OCI-LY7 (cell line): ENCODE measurements at regions not wholly inside any gene's neighbourhood (a gene's known extent, or its start where the extent isn't known, plus 50 kb on each side); places are given as distances from the start of the nearest gene placed in this dataset.

Source experiments
- BruUV-seq: library from RNA; stranded (reverse); fragments of 400-500 nt; replicated peaks from 2 replicates; lab custom pipeline; 2021; lab: Mats Ljungman, UMichigan
- CTCF ChIA-PET: fragments of 300-600 bp; sonication (Branson Sonifier 250); formaldehyde crosslinking; loops from one replicate; lab custom pipeline; 2022; ENCODE audit warnings: antibody characterized with exemption; ENCODE audit not compliant: unreplicated experiment; lab: Charles Lee
- POLR2A ChIA-PET: fragments of 300-600 bp; sonication (Branson Sonifier 250); formaldehyde crosslinking; loops from one replicate; lab custom pipeline; 2022; ENCODE audit warnings: antibody characterized with exemption; lab: Charles Lee
- DNase-seq: peaks from one replicate; pipeline ENCODE4 v3.0.0-alpha.2; 2015; ENCODE audit warnings: low spot score
- H2AFZ ChIP-seq: fragments of 200-600 bp; sonication (generic), shearing (Covaris generic); 2 replicates; pipeline ENCODE4 v1.6.1; 2014; ENCODE audit warnings: mild to moderate bottlenecking, antibody characterized with exemption, low read length, moderate library complexity
- H3K27ac ChIP-seq: fragments of 200-600 bp; sonication (generic); 2 replicates; pipeline ENCODE4 v1.5.1; 2014; ENCODE audit warnings: mixed run types, low read depth, mild to moderate bottlenecking, moderate library complexity, low read length, inconsistent platforms; ENCODE audit not compliant: poor library complexity, severe bottlenecking
- H3K36me3 ChIP-seq: fragments of 200-600 bp; sonication (generic); 2 replicates; pipeline ENCODE4 v1.6.1; 2014; ENCODE audit warnings: mild to moderate bottlenecking, antibody characterized with exemption, low read length, moderate library complexity, mixed read lengths; ENCODE audit not compliant: insufficient read depth
- H3K4me1 ChIP-seq: fragments of 200-600 bp; sonication (generic); 2 replicates; pipeline ENCODE4 v1.5.1; 2014; ENCODE audit warnings: mild to moderate bottlenecking, low read length; ENCODE audit not compliant: insufficient read depth, poor library complexity, severe bottlenecking
- H3K4me2 ChIP-seq: fragments of 200-600 bp; sonication (generic); 2 replicates; pipeline ENCODE4 v1.6.1; 2014; ENCODE audit warnings: mild to moderate bottlenecking, low read length
- H3K4me3 ChIP-seq: fragments of 200-600 bp; sonication (generic); 2 replicates; pipeline ENCODE4 v1.5.1; 2014; ENCODE audit warnings: mild to moderate bottlenecking, low read depth, low read length; ENCODE audit not compliant: poor library complexity, severe bottlenecking
- H3K79me2 ChIP-seq: fragments of 200-600 bp; sonication (generic); 2 replicates; pipeline ENCODE4 v1.6.1; 2016; ENCODE audit warnings: low read depth, mild to moderate bottlenecking, low read length, moderate library complexity, mixed read lengths; ENCODE audit not compliant: insufficient read depth
- H3K9me2 ChIP-seq: fragments of 200-600 bp; sonication (generic); 2 replicates; pipeline ENCODE4 v1.6.1; 2016; ENCODE audit warnings: mild to moderate bottlenecking, low read length, mixed read lengths; ENCODE audit not compliant: insufficient read depth
- H3K9me3 ChIP-seq: fragments of 200-600 bp; sonication (generic); 2 replicates; pipeline ENCODE4 v1.6.1; 2014; ENCODE audit warnings: mild to moderate bottlenecking, mixed run types, low read length, mixed read lengths
- H4K20me1 ChIP-seq: fragments of 200-600 bp; sonication (generic); 2 replicates; pipeline ENCODE4 v1.6.1; 2014; ENCODE audit warnings: mild to moderate bottlenecking, antibody characterized with exemption, low read length, moderate library complexity, mixed read lengths; ENCODE audit not compliant: insufficient read depth
- EZH2phosphoT487 ChIP-seq: fragments of 200-600 bp; sonication (generic); IDR thresholded peaks from 2 replicates; pipeline ENCODE4 v1.6.1; 2018; ENCODE audit warnings: low read depth, borderline replicate concordance, mild to moderate bottlenecking, mixed run types, antibody characterized with exemption, low read length, moderate library complexity, mixed read lengths
- intact Hi-C: fragments of 100-400 bp; cut with micrococcal nuclease; formaldehyde crosslinking; loops from one replicate; pipeline ENCODE4 v1.10.0; 2022; ENCODE audit not compliant: unreplicated experiment
- TF ChIP-seq, protein P1 (sequence below): fragments of 200-600 bp; sonication (generic); conservative IDR thresholded peaks from 2 replicates; pipeline ENCODE4 v1.5.1; 2014; ENCODE audit warnings: mild to moderate bottlenecking, antibody characterized with exemption, low read length, moderate library complexity, mixed read lengths

DNA sequence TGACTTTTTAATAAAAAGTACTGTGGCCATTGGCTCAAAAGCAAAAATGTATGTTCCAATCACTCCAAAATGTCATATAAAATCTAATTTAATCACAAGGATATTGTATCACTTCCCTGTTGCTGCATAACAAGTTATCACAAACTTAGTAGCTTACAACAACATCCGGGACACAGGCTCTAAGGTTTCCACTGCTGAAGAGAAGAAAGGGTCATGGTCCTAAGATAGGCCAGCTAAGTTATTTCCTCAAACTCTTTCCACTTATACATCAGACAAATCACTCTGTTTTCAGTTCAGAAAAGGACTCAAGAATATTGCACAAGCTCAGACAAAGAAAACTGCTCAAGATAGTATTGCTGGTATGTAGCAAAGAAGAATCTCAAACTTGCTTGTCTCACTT is 78.5 kb upstream of the SULT1C3 start:
- Histone ChIP-seq H3K27ac (no peak overlapping the region), H3K79me2 (no peaks in the 10 kb centered on the region), H3K36me3 (no peaks in the 10 kb centered on the region), H3K9me2 (no peaks in the 10 kb centered on the region), H3K4me1 (no peaks in the 10 kb centered on the region), H4K20me1 (no peaks in the 10 kb centered on the region), H3K9me3 (no peaks in the 10 kb centered on the region), H2AFZ (no peak overlapping the region), H3K4me2 (no peak overlapping the region), H3K4me3 (no peak overlapping the region)
- POLR2A ChIA-PET, result no interaction called here
- no peak for DNase-seq
- no peak for TF ChIP-seq EZH2phosphoT487
- TF ChIP-seq, protein P1, sequence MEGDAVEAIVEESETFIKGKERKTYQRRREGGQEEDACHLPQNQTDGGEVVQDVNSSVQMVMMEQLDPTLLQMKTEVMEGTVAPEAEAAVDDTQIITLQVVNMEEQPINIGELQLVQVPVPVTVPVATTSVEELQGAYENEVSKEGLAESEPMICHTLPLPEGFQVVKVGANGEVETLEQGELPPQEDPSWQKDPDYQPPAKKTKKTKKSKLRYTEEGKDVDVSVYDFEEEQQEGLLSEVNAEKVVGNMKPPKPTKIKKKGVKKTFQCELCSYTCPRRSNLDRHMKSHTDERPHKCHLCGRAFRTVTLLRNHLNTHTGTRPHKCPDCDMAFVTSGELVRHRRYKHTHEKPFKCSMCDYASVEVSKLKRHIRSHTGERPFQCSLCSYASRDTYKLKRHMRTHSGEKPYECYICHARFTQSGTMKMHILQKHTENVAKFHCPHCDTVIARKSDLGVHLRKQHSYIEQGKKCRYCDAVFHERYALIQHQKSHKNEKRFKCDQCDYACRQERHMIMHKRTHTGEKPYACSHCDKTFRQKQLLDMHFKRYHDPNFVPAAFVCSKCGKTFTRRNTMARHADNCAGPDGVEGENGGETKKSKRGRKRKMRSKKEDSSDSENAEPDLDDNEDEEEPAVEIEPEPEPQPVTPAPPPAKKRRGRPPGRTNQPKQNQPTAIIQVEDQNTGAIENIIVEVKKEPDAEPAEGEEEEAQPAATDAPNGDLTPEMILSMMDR, result no peak
- CTCF ChIA-PET, result no interaction called here
- no TSS peak for BruUV-seq
- intact Hi-C loops, result no loop called here

DNA sequence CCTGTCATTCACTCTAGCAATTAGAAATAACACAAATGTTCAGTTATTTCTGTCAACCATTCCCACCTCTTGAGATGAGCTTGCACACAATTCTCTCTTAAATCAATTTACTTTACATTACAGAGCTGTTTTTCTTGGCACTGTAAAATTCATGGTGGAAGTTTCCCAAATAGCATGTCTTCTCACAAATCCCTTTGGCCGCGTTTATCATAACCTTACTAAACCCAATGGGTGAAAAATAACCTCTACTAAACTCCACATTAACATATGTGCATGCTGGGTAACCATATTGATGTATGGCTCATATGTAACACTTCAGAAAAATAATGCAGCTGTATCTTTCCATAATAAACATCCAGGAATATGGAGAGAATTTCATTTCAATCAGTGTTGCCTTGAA is 75.5 kb upstream of the SULT1C3 start:
- Histone ChIP-seq H3K79me2 (no peaks in the 10 kb centered on the region), H2AFZ (no peak overlapping the region), H3K27ac (no peak overlapping the region), H3K9me3 (no peaks in the 10 kb centered on the region), H3K36me3 (no peaks in the 10 kb centered on the region), H3K4me2 (no peak overlapping the region), H3K4me1 (no peaks in the 10 kb centered on the region), H3K4me3 (no peak overlapping the region), H3K9me2 (no peaks in the 10 kb centered on the region), H4K20me1 (no peaks in the 10 kb centered on the region)
- ChIA-PET CTCF (no interaction called here), POLR2A (interaction anchor here (0.7 kb wide), 1 partner anchor 8 kb away, joined by 3 read pairs; no protein-coding TSS in a partner anchor)
- no peak for TF ChIP-seq EZH2phosphoT487
- TF ChIP-seq, protein P1, result no peak
- no TSS peak for BruUV-seq
- intact Hi-C loops, result no loop called here
- DNase-seq, result no peak

DNA sequence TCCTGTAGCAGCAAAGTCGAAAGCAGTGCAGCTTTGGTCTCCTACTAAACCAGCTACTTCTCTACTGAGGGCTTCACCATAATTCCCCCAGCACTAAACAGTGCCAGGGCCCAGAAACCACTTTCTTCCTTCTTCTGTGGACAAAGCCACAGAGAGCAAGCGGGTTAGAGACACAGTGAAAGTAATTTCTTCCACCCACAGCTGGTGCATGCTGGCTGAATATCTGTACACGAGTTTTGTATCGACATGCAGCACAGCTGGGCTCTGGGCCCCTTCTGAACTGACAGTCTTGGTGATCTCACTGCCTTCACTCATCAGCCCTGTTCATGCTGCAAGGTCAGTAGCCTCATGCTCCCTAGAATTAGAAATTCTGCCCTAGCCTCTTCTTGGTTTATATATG is 74.0 kb upstream of the SULT1C3 start:
- no peaks in the 10 kb centered on the region for H3K79me2 ChIP-seq
- ChIA-PET POLR2A (no interaction called here), CTCF (no interaction called here)
- intact Hi-C loops, result no loop called here
- H3K36me3 ChIP-seq, result no peaks in the 10 kb centered on the region
- no peak overlapping the region for H3K4me2 ChIP-seq
- TF ChIP-seq, protein P1, result no peak
- no peak for TF ChIP-seq EZH2phosphoT487
- H3K9me3 ChIP-seq, result no peaks in the 10 kb centered on the region
- BruUV-seq, result no TSS peak
- no peaks in the 10 kb centered on the region for H4K20me1 ChIP-seq
- H3K4me3 ChIP-seq, result no peak overlapping the region
- H3K9me2 ChIP-seq, result no peaks in the 10 kb centered on the region
- H3K27ac ChIP-seq, result no peak overlapping the region
- no peak overlapping the region for H2AFZ ChIP-seq
- no peaks in the 10 kb centered on the region for H3K4me1 ChIP-seq
- DNase-seq, result no peak
